DND-41 (cell line): ENCODE measurements at regions not wholly inside any gene's neighbourhood (a gene's known extent, or its start where the extent isn't known, plus 50 kb on each side); places are given as distances from the start of the nearest gene placed in this dataset.

Source experiments
- ATAC-seq: fragments of 200-7000 bp; cut with Tn5 transposase; 3 replicates; pipeline ENCODE4 v1.9.1; 2021; ENCODE audit warnings: low read depth; ENCODE audit not compliant: insufficient read depth
- DNase-seq: peaks from one replicate; pipeline ENCODE4 v3.0.0-alpha.2; 2020
- H2AFZ ChIP-seq: 2 replicates; pipeline ENCODE4 v1.6.0; 2012; ENCODE audit warnings: low read depth, low read length
- H3K27ac ChIP-seq: 2 replicates; pipeline ENCODE4 v1.5.1; 2012; ENCODE audit warnings: low read length, inconsistent platforms
- H3K27me3 ChIP-seq: fragments of 200-600 bp; sonication (generic); 2 replicates; pipeline ENCODE4 v1.6.0; 2012; ENCODE audit warnings: low read length, mild to moderate bottlenecking, inconsistent platforms; ENCODE audit not compliant: insufficient read depth, poor library complexity
- H3K36me3 ChIP-seq: 2 replicates; pipeline ENCODE4 v1.5.1; 2012; ENCODE audit warnings: low read length, inconsistent platforms; ENCODE audit not compliant: insufficient read depth
- H3K4me1 ChIP-seq: 2 replicates; pipeline ENCODE4 v1.5.1; 2012; ENCODE audit warnings: mild to moderate bottlenecking, low read length; ENCODE audit not compliant: insufficient read depth
- H3K4me2 ChIP-seq: 2 replicates; pipeline ENCODE4 v1.6.0; 2012; ENCODE audit warnings: mild to moderate bottlenecking, moderate library complexity, low read length, inconsistent platforms; ENCODE audit not compliant: insufficient read depth
- H3K4me3 ChIP-seq, 2 experiments: fragments of 200-600 bp in 1 of 2; shearing (Covaris generic) in 1 of 2; 2 replicates each; pipeline ENCODE4 v1.5.1; 2012 to 2016; ENCODE audit warnings: inconsistent platforms in 2 of 2, low read length in 2 of 2, mild to moderate bottlenecking in 2 of 2, low read depth in 1 of 2, moderate library complexity in 1 of 2
- H3K79me2 ChIP-seq: 2 replicates; pipeline ENCODE4 v1.6.0; 2012; ENCODE audit warnings: low read length, inconsistent platforms; ENCODE audit not compliant: insufficient read depth
- H3K9ac ChIP-seq: 2 replicates; pipeline ENCODE4 v1.6.0; 2012; ENCODE audit warnings: low read depth, mild to moderate bottlenecking, inconsistent platforms, low read length, moderate library complexity
- H3K9me3 ChIP-seq: 2 replicates; pipeline ENCODE4 v1.5.1; 2012; ENCODE audit warnings: low read length, moderate library complexity, mild to moderate bottlenecking, inconsistent platforms; ENCODE audit not compliant: insufficient read depth, severe bottlenecking
- H4K20me1 ChIP-seq: 2 replicates; pipeline ENCODE4 v1.6.0; 2012; ENCODE audit warnings: low read length; ENCODE audit not compliant: insufficient read depth
- EZH2 ChIP-seq: IDR thresholded peaks from 3 replicates; pipeline ENCODE4 v1.6.1; 2012; ENCODE audit warnings: borderline replicate concordance, low read depth, mild to moderate bottlenecking, moderate library complexity, low read length, inconsistent platforms; ENCODE audit not compliant: severe bottlenecking
- TF ChIP-seq, protein P1 (sequence below): IDR thresholded peaks from 2 replicates; pipeline ENCODE4 v1.5.1; 2012; ENCODE audit warnings: borderline replicate concordance, low read length, moderate library complexity, mild to moderate bottlenecking; ENCODE audit not compliant: poor library complexity, severe bottlenecking; ENCODE audit errors: extremely low read depth

DNA sequence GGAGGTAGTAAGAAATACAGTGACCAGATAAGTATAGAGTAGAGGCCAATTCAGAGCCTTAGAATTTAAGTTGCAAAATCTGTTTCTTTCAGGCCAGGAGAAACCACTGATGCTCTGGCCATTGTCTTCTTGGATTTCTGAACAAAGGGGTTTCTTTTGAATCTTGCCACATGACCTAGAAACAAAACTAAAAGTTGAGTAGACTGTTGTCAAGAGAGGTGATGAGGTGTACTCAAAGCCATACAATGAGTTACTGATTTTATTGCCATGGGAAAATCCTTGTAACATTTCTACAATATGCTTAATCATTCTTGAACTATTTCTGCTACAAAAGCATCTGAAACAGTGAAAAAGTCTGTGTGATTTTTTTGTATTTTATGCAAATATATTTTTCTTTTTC lies 881.3 kb downstream of the CDH11 start:
- H3K4me3 ChIP-seq, result no peak overlapping the region
- no peak overlapping the region for H2AFZ ChIP-seq
- H3K4me1 ChIP-seq, result no peaks in the 10 kb centered on the region
- no peak for TF ChIP-seq EZH2
- TF ChIP-seq, protein P1, sequence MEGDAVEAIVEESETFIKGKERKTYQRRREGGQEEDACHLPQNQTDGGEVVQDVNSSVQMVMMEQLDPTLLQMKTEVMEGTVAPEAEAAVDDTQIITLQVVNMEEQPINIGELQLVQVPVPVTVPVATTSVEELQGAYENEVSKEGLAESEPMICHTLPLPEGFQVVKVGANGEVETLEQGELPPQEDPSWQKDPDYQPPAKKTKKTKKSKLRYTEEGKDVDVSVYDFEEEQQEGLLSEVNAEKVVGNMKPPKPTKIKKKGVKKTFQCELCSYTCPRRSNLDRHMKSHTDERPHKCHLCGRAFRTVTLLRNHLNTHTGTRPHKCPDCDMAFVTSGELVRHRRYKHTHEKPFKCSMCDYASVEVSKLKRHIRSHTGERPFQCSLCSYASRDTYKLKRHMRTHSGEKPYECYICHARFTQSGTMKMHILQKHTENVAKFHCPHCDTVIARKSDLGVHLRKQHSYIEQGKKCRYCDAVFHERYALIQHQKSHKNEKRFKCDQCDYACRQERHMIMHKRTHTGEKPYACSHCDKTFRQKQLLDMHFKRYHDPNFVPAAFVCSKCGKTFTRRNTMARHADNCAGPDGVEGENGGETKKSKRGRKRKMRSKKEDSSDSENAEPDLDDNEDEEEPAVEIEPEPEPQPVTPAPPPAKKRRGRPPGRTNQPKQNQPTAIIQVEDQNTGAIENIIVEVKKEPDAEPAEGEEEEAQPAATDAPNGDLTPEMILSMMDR, result no peak
- DNase-seq (no peak), ATAC-seq (no peak)
- H3K27ac ChIP-seq, result no peak overlapping the region
- no peaks in the 10 kb centered on the region for H3K27me3 ChIP-seq
- H3K9ac ChIP-seq, result no peak overlapping the region
- no peaks in the 10 kb centered on the region for H4K20me1 ChIP-seq
- H3K4me2 ChIP-seq, result no peak overlapping the region
- H3K79me2 ChIP-seq, result no peaks in the 10 kb centered on the region
- H3K9me3 ChIP-seq, result no peaks in the 10 kb centered on the region
- no peaks in the 10 kb centered on the region for H3K36me3 ChIP-seq

DNA sequence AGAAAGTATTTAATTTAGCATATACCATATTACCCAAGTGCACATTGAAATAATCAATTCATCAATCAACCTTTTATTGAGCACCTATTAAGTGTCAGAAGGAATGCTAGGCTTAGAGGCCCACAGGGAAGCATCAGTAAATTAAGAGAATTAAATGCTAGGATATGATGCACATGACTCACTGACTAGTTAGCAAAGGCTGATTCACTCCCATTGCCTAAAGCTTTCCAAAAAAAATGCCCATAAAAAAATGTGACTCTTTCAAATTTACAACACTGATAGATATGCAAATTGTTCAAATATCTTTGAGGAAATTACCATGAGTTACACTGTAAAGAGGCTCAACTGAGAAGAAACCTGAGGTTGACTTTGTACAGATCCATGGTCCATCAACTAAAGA lies 883.3 kb downstream of the CDH11 start:
- Histone ChIP-seq H3K36me3 (no peaks in the 10 kb centered on the region), H4K20me1 (no peaks in the 10 kb centered on the region), H3K27ac (no peak overlapping the region), H3K79me2 (no peaks in the 10 kb centered on the region), H3K9me3 (no peaks in the 10 kb centered on the region), H3K4me2 (no peak overlapping the region), H3K4me3 (no peak overlapping the region), H2AFZ (no peak overlapping the region), H3K9ac (no peak overlapping the region), H3K27me3 (no peaks in the 10 kb centered on the region), H3K4me1 (no peaks in the 10 kb centered on the region)
- DNase-seq, result no peak
- no peak for ATAC-seq
- no peak for TF ChIP-seq EZH2
- TF ChIP-seq, protein P1, result no peak

DNA sequence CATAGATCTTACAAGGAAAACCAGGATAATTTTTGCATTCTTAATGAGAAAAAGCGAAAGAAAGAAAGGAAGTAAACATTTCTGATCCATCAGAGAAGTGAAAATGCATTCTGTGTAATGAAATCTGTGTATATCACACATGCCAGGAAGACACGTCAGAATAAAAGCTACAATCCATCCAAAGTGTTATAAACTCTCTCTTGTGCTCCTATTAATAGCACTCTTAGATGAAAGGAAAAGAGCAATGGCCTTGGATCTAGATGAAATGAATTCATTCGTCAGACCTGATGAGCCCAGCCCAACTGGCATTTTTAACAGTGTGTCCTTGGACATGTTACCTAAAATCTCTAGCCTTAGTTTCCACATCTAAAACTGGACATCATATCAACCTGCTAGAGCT lies 885.5 kb downstream of the CDH11 start:
- Histone ChIP-seq H3K36me3 (no peaks in the 10 kb centered on the region), H3K79me2 (no peaks in the 10 kb centered on the region), H3K9me3 (no peaks in the 10 kb centered on the region), H3K4me3 (no peak overlapping the region), H3K4me1 (no peaks in the 10 kb centered on the region), H4K20me1 (no peaks in the 10 kb centered on the region), H3K27me3 (no peaks in the 10 kb centered on the region), H2AFZ (no peak overlapping the region), H3K4me2 (no peak overlapping the region), H3K9ac (no peak overlapping the region), H3K27ac (no peak overlapping the region)
- TF ChIP-seq, protein P1, result no peak
- TF ChIP-seq EZH2, result no peak
- DNase-seq (no peak), ATAC-seq (no peak)

DNA sequence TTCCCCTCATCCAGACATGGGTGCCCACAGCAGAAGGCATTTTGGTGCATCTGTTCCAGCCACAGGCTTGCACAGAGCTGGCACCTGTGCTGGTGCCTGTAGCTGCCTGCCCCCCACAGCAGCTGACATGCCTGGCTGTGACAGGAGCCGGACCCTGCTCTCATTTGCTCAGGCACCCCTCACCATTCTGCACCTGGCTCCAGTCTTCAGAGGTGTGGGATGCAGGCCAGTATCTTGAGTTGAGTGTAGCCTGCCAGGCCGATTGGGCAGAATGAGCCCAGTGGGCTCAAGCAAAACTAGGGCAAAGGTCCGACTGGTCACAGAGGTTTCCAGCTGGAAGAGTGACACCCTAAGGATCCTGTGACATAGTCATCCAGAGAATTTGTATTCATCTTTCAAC lies 887.7 kb downstream of the CDH11 start:
- Histone ChIP-seq H3K4me2 (no peak overlapping the region), H3K36me3 (no peaks in the 10 kb centered on the region), H3K4me3 (no peak overlapping the region), H2AFZ (no peak overlapping the region), H4K20me1 (no peaks in the 10 kb centered on the region), H3K9ac (no peak overlapping the region), H3K27ac (no peak overlapping the region), H3K9me3 (no peaks in the 10 kb centered on the region), H3K4me1 (no peaks in the 10 kb centered on the region), H3K79me2 (no peaks in the 10 kb centered on the region), H3K27me3 (no peaks in the 10 kb centered on the region)
- ATAC-seq (no peak), DNase-seq (no peak)
- TF ChIP-seq EZH2, result no peak
- TF ChIP-seq, protein P1, result no peak
